GM23338 (cell line): ENCODE measurements at regions not wholly inside any gene's neighbourhood (a gene's known extent, or its start where the extent isn't known, plus 50 kb on each side); places are given as distances from the start of the nearest gene placed in this dataset.

ENCODE experiments used
- ATAC-seq: fragments of 200-7000 bp; cut with Tn5 transposase; 3 replicates; pipeline ENCODE4 v1.9.1; 2020
- DNase-seq: peaks from one replicate; pipeline ENCODE4 v3.0.0-alpha.2; 2015; ENCODE audit warnings: low spot score
- H2AFZ ChIP-seq: fragments of 200-600 bp; sonication (generic); 2 replicates; pipeline ENCODE4 v1.8.0; 2016; ENCODE audit warnings: antibody characterized with exemption, mild to moderate bottlenecking, moderate library complexity
- H3F3A ChIP-seq: fragments of 200-600 bp; sonication (generic); replicated peaks from 2 replicates; pipeline ENCODE4 v1.8.0; 2017; ENCODE audit warnings: antibody characterized with exemption, mixed run types, low read depth
- H3K27ac ChIP-seq: fragments of 200-600 bp; sonication (generic); 2 replicates; pipeline ENCODE4 v1.6.1; 2016; ENCODE audit warnings: low read depth
- H3K27me3 ChIP-seq: fragments of 200-600 bp; sonication (generic); 2 replicates; pipeline ENCODE4 v1.8.0; 2016; ENCODE audit warnings: mild to moderate bottlenecking, mixed run types, moderate library complexity; ENCODE audit not compliant: insufficient read depth
- H3K36me3 ChIP-seq: fragments of 200-600 bp; sonication (generic); 2 replicates; pipeline ENCODE4 v1.8.0; 2016; ENCODE audit warnings: mild to moderate bottlenecking; ENCODE audit not compliant: insufficient read depth
- H3K4me1 ChIP-seq: fragments of 200-600 bp; sonication (generic); 2 replicates; pipeline ENCODE4 v1.8.0; 2016; ENCODE audit warnings: mild to moderate bottlenecking, moderate library complexity; ENCODE audit not compliant: insufficient read depth
- H3K4me2 ChIP-seq: fragments of 200-600 bp; sonication (generic); 2 replicates; pipeline ENCODE4 v1.7.1; 2017; ENCODE audit warnings: mixed run types
- H3K4me3 ChIP-seq: fragments of 200-600 bp; sonication (generic); 2 replicates; pipeline ENCODE4 v1.6.1; 2016; ENCODE audit warnings: mixed run types
- H3K79me2 ChIP-seq: fragments of 200-600 bp; sonication (generic); replicated peaks from 2 replicates; pipeline ENCODE4 v1.8.0; 2017; ENCODE audit warnings: mild to moderate bottlenecking; ENCODE audit not compliant: insufficient read depth
- H3K9me2 ChIP-seq: fragments of 200-600 bp; sonication (generic); 2 replicates; pipeline ENCODE4 v1.8.0; 2017; ENCODE audit not compliant: insufficient read depth
- H4K20me1 ChIP-seq: fragments of 200-600 bp; sonication (generic); replicated peaks from 2 replicates; pipeline ENCODE4 v1.8.0; 2017; ENCODE audit warnings: mild to moderate bottlenecking; ENCODE audit not compliant: insufficient read depth
- H3K27ac Mint-ChIP-seq: 2 replicates; pipeline ENCODE4 v1.8.0; 2020; ENCODE audit warnings: inconsistent platforms, mild to moderate bottlenecking, moderate library complexity, mixed read lengths
- H3K27me3 Mint-ChIP-seq: 3 replicates; pipeline ENCODE4 v1.8.0; 2022; ENCODE audit warnings: low read depth, mild to moderate bottlenecking, moderate library complexity, mixed read lengths, inconsistent platforms; ENCODE audit not compliant: insufficient read depth, poor library complexity
- H3K36me3 Mint-ChIP-seq: 3 replicates; pipeline ENCODE4 v1.8.0; 2021; ENCODE audit warnings: low read depth, mild to moderate bottlenecking, inconsistent platforms, moderate library complexity, mixed read lengths
- H3K4me1 Mint-ChIP-seq: 3 replicates; pipeline ENCODE4 v1.8.0; 2020; ENCODE audit warnings: mild to moderate bottlenecking, inconsistent platforms, mixed read lengths
- H3K4me3 Mint-ChIP-seq: 3 replicates; pipeline ENCODE4 v1.8.0; 2021; ENCODE audit warnings: moderate library complexity, mild to moderate bottlenecking, inconsistent platforms, mixed read lengths
- H3K9me3 Mint-ChIP-seq: 3 replicates; pipeline ENCODE4 v1.8.0; 2020; ENCODE audit warnings: moderate library complexity, mild to moderate bottlenecking, inconsistent platforms, mixed read lengths
- CREB1 ChIP-seq: fragments of 250-450 bp; sonication (Bioruptor Pico); IDR thresholded peaks from 2 replicates; pipeline ENCODE4 v1.5.0; 2020; ENCODE audit warnings: low read depth, mild to moderate bottlenecking, moderate library complexity
- EZH2phosphoT487 ChIP-seq: fragments of 200-600 bp; sonication (generic); IDR thresholded peaks from one replicate; pipeline ENCODE4 v1.8.1; 2018; ENCODE audit warnings: antibody characterized with exemption; ENCODE audit not compliant: unreplicated experiment
- JUNB ChIP-seq: IDR thresholded peaks from one replicate; pipeline ENCODE4 v1.6.1; 2016; ENCODE audit warnings: antibody characterized with exemption; ENCODE audit not compliant: unreplicated experiment
- NANOG ChIP-seq: IDR thresholded peaks from 2 replicates; pipeline ENCODE4 v1.6.1; 2016; ENCODE audit warnings: antibody characterized with exemption, borderline replicate concordance
- ZNF114 ChIP-seq: fragments of 250-450 bp; sonication (Bioruptor Pico); IDR thresholded peaks from 2 replicates; pipeline ENCODE4 v1.5.0; 2020; ENCODE audit warnings: mild to moderate bottlenecking, moderate library complexity
- ZNF331 ChIP-seq: fragments of 250-450 bp; sonication (Bioruptor Pico); IDR thresholded peaks from 2 replicates; pipeline ENCODE4 v1.5.0; 2020; ENCODE audit warnings: low read depth, mild to moderate bottlenecking, moderate library complexity
- TF ChIP-seq, protein P1 (sequence below): fragments of 250-450 bp; sonication (Bioruptor Pico); IDR thresholded peaks from 2 replicates; pipeline ENCODE4 v1.5.0; 2020; ENCODE audit warnings: mild to moderate bottlenecking, moderate library complexity
- TF ChIP-seq, protein P2 (sequence below): IDR thresholded peaks from one replicate; pipeline ENCODE4 v1.6.1; 2018; ENCODE audit warnings: antibody characterized with exemption; ENCODE audit not compliant: unreplicated experiment

DNA sequence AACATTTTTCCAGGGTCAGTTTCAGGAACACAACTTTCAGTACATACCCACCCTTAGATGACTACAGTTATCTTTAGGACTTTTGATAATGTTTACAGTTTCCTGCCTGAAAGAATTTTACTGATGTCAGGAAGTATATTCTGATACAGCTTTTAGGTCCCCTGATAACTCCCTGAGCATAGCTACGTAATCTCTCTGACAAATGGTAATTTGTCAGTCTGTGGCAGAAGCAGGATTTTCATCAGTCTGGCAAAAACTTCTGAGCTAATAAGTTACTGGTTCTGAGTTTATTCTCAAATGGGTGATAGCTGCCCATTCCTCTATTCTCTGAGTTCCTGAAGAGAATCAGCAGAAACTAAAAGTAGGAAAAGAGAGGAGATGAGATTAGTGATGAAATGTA is 270.1 kb upstream of the MTPN start (continued):
- TF ChIP-seq, protein P1, sequence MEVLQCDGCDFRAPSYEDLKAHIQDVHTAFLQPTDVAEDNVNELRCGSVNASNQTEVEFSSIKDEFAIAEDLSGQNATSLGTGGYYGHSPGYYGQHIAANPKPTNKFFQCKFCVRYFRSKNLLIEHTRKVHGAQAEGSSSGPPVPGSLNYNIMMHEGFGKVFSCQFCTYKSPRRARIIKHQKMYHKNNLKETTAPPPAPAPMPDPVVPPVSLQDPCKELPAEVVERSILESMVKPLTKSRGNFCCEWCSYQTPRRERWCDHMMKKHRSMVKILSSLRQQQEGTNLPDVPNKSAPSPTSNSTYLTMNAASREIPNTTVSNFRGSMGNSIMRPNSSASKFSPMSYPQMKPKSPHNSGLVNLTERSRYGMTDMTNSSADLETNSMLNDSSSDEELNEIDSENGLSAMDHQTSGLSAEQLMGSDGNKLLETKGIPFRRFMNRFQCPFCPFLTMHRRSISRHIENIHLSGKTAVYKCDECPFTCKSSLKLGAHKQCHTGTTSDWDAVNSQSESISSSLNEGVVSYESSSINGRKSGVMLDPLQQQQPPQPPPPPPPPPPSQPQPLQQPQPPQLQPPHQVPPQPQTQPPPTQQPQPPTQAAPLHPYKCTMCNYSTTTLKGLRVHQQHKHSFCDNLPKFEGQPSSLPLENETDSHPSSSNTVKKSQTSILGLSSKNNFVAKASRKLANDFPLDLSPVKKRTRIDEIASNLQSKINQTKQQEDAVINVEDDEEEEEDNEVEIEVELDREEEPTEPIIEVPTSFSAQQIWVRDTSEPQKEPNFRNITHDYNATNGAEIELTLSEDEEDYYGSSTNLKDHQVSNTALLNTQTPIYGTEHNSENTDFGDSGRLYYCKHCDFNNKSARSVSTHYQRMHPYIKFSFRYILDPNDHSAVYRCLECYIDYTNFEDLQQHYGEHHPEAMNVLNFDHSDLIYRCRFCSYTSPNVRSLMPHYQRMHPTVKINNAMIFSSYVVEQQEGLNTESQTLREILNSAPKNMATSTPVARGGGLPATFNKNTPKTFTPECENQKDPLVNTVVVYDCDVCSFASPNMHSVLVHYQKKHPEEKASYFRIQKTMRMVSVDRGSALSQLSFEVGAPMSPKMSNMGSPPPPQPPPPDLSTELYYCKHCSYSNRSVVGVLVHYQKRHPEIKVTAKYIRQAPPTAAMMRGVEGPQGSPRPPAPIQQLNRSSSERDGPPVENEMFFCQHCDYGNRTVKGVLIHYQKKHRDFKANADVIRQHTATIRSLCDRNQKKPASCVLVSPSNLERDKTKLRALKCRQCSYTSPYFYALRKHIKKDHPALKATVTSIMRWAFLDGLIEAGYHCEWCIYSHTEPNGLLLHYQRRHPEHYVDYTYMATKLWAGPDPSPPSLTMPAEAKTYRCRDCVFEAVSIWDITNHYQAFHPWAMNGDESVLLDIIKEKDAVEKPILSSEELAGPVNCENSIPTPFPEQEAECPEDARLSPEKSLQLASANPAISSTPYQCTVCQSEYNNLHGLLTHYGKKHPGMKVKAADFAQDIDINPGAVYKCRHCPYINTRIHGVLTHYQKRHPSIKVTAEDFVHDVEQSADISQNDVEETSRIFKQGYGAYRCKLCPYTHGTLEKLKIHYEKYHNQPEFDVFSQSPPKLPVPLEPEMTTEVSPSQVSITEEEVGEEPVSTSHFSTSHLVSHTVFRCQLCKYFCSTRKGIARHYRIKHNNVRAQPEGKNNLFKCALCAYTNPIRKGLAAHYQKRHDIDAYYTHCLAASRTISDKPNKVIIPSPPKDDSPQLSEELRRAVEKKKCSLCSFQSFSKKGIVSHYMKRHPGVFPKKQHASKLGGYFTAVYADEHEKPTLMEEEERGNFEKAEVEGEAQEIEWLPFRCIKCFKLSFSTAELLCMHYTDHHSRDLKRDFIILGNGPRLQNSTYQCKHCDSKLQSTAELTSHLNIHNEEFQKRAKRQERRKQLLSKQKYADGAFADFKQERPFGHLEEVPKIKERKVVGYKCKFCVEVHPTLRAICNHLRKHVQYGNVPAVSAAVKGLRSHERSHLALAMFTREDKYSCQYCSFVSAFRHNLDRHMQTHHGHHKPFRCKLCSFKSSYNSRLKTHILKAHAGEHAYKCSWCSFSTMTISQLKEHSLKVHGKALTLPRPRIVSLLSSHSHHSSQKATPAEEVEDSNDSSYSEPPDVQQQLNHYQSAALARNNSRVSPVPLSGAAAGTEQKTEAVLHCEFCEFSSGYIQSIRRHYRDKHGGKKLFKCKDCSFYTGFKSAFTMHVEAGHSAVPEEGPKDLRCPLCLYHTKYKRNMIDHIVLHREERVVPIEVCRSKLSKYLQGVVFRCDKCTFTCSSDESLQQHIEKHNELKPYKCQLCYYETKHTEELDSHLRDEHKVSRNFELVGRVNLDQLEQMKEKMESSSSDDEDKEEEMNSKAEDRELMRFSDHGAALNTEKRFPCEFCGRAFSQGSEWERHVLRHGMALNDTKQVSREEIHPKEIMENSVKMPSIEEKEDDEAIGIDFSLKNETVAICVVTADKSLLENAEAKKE (CRISPR knock-in tag), result no peak
- no peak for TF ChIP-seq ZNF331
- TF ChIP-seq NANOG, result no peak
- no peak for TF ChIP-seq JUNB
- no peak for TF ChIP-seq EZH2phosphoT487
- no peak for TF ChIP-seq ZNF114
- no peak for TF ChIP-seq CREB1 (CRISPR knock-in tag)

DNA sequence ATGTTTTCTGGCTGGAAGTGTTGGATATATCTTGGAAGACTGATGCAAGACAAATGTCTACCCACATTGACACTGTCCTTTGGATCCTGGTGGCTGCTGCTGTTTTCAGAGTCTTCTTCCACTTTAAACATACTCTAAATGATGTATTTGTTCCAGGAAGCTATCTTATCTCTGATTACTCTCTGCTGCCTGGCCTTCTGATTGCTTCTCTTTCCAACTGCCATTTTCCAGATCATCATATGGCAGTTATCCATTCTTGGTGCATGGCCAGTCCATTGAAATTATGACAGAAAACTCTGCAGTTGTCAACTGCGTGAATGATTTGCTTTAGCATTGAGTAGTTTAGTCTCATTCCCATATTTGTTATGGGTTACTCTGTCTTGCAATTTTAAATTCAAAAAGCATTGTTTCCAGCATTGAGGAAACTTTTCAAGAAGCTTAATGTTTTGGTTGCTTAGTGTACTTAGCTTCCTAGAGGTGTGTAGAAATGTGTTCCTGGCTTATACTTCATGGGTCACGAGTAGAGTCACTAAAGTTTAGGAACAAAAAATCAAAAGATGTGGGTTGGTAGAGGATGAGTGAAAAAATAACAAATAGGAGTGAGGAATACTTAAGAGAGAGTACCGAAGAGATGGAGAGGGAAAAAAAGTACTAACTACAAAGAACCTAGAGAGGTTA is 268.3 kb upstream of the MTPN start:
- peaks cover 11% of the 10 kb centered on the region; the same call in 1 of the 2 replicates for H3K9me2 ChIP-seq
- no peak overlapping the region for H3K27ac ChIP-seq
- no peaks in the 10 kb centered on the region for H3K36me3 ChIP-seq
- H3K9me3 Mint-ChIP-seq, result no peaks in the 10 kb centered on the region; the same call in 2 of the 3 replicates
- H2AFZ ChIP-seq, result no peak overlapping the region
- H3K4me3 ChIP-seq, result no peak overlapping the region
- no peaks in the 10 kb centered on the region for H4K20me1 ChIP-seq
- H3K27ac Mint-ChIP-seq, result no peak overlapping the region
- H3K4me2 ChIP-seq, result no peak overlapping the region
- ATAC-seq (no peak), DNase-seq (no peak)
- no peaks in the 10 kb centered on the region for H3K79me2 ChIP-seq
- H3K36me3 Mint-ChIP-seq, result no peaks in the 10 kb centered on the region
- no peaks in the 10 kb centered on the region for H3K27me3 ChIP-seq
- no peaks in the 10 kb centered on the region for H3K4me1 Mint-ChIP-seq
- no peaks in the 10 kb centered on the region for H3K4me1 ChIP-seq
- no peaks in the 10 kb centered on the region for H3F3A ChIP-seq
- no peak overlapping the region for H3K4me3 Mint-ChIP-seq
- H3K27me3 Mint-ChIP-seq, result no peaks in the 10 kb centered on the region
- TF ChIP-seq, protein P2, sequence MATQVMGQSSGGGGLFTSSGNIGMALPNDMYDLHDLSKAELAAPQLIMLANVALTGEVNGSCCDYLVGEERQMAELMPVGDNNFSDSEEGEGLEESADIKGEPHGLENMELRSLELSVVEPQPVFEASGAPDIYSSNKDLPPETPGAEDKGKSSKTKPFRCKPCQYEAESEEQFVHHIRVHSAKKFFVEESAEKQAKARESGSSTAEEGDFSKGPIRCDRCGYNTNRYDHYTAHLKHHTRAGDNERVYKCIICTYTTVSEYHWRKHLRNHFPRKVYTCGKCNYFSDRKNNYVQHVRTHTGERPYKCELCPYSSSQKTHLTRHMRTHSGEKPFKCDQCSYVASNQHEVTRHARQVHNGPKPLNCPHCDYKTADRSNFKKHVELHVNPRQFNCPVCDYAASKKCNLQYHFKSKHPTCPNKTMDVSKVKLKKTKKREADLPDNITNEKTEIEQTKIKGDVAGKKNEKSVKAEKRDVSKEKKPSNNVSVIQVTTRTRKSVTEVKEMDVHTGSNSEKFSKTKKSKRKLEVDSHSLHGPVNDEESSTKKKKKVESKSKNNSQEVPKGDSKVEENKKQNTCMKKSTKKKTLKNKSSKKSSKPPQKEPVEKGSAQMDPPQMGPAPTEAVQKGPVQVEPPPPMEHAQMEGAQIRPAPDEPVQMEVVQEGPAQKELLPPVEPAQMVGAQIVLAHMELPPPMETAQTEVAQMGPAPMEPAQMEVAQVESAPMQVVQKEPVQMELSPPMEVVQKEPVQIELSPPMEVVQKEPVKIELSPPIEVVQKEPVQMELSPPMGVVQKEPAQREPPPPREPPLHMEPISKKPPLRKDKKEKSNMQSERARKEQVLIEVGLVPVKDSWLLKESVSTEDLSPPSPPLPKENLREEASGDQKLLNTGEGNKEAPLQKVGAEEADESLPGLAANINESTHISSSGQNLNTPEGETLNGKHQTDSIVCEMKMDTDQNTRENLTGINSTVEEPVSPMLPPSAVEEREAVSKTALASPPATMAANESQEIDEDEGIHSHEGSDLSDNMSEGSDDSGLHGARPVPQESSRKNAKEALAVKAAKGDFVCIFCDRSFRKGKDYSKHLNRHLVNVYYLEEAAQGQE, result no peak
- TF ChIP-seq NANOG, result no peak
- TF ChIP-seq CREB1 (CRISPR knock-in tag), result no peak
